Cardiac muscle cell (in vitro differentiated cells and primary cell): ENCODE measurements at regions not wholly inside any gene's neighbourhood (a gene's known extent, or its start where the extent isn't known, plus 50 kb on each side); places are given as distances from the start of the nearest gene placed in this dataset.

Source experiments
- DNase-seq, 2 donors: peaks; one replicate each; pipeline versions ENCODE4 v3.0.0 to v3.0.0-alpha.2; 2010 to 2017; ENCODE audit warnings: low read depth in 1 of 2, low spot score in 1 of 2
- H3K27ac ChIP-seq: fragments of 200-600 bp; sonication (generic); 2 replicates; pipeline ENCODE4 v1.5.1; 2016
- H3K27me3 ChIP-seq: fragments of 200-600 bp; sonication (generic); 2 replicates; pipeline ENCODE4 v1.6.0; 2016; ENCODE audit warnings: control low read depth
- H3K36me3 ChIP-seq: fragments of 200-600 bp; sonication (generic); 2 replicates; pipeline ENCODE4 v1.5.1; 2016; ENCODE audit warnings: control low read depth
- H3K4me1 ChIP-seq: fragments of 200-600 bp; sonication (generic); 2 replicates; pipeline ENCODE4 v1.8.1; 2017; ENCODE audit warnings: low read depth, mild to moderate bottlenecking, mixed run types
- H3K4me3 ChIP-seq: fragments of 200-600 bp; sonication (generic); 2 replicates; pipeline ENCODE4 v1.5.1; 2016; ENCODE audit warnings: mild to moderate bottlenecking
- H3K9me3 ChIP-seq: fragments of 200-600 bp; sonication (generic); 2 replicates; pipeline ENCODE4 v1.5.1; 2017; ENCODE audit warnings: low read depth, mild to moderate bottlenecking, control low read depth
- TF ChIP-seq, protein P1 (sequence below): IDR thresholded peaks from 2 replicates; pipeline ENCODE4 v1.5.1; 2012; ENCODE audit warnings: low read depth, mild to moderate bottlenecking, low read length

DNA sequence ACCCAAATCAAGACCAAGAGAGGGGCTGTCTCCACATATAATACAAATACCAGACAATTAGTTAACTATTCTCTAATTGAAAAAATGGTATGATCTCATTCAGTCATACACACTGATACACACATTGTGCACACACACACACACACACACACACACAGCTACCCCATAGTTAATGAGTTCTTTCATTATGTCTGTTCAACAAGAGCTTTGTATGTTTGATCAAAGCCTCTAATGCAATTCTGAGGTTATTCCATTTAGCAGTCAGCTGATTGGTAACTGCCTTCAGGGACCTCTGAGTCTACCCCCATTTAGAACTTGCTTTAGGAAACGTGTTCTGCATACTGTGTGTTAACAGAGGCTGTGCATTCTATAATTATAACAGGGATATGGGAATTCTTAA is 741.4 kb upstream of the LRRTM4 start:
- Histone ChIP-seq H3K9me3 (no peaks in the 10 kb centered on the region), H3K4me3 (no peak overlapping the region), H3K27me3 (no peaks in the 10 kb centered on the region), H3K4me1 (no peaks in the 10 kb centered on the region), H3K27ac (no peak overlapping the region), H3K36me3 (no peaks in the 10 kb centered on the region)
- DNase-seq = no peak
- TF ChIP-seq, protein P1, sequence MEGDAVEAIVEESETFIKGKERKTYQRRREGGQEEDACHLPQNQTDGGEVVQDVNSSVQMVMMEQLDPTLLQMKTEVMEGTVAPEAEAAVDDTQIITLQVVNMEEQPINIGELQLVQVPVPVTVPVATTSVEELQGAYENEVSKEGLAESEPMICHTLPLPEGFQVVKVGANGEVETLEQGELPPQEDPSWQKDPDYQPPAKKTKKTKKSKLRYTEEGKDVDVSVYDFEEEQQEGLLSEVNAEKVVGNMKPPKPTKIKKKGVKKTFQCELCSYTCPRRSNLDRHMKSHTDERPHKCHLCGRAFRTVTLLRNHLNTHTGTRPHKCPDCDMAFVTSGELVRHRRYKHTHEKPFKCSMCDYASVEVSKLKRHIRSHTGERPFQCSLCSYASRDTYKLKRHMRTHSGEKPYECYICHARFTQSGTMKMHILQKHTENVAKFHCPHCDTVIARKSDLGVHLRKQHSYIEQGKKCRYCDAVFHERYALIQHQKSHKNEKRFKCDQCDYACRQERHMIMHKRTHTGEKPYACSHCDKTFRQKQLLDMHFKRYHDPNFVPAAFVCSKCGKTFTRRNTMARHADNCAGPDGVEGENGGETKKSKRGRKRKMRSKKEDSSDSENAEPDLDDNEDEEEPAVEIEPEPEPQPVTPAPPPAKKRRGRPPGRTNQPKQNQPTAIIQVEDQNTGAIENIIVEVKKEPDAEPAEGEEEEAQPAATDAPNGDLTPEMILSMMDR = no peak

DNA sequence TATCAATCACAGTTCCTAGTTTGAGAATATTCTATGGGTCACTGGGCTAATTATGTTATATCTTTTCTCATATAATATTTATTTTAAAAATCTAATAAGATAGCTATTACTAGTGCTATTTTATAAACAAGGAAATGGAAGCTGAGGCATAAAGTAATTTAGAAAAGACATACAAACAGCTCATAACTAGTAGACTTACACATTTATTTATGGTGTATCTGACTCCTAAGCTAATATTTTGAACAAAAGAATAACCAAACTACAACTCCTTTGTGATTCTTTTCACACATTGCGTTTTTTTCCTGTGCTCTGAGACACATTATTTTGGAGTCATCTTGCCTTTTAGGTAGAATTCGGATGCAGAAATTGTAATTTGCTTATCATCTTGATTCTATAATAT is 742.0 kb upstream of the LRRTM4 start:
- Histone ChIP-seq H3K36me3 (no peaks in the 10 kb centered on the region), H3K4me1 (no peaks in the 10 kb centered on the region), H3K4me3 (no peak overlapping the region), H3K27me3 (no peaks in the 10 kb centered on the region), H3K27ac (no peak overlapping the region), H3K9me3 (no peaks in the 10 kb centered on the region)
- no peak for DNase-seq
- TF ChIP-seq, protein P1 = no peak

DNA sequence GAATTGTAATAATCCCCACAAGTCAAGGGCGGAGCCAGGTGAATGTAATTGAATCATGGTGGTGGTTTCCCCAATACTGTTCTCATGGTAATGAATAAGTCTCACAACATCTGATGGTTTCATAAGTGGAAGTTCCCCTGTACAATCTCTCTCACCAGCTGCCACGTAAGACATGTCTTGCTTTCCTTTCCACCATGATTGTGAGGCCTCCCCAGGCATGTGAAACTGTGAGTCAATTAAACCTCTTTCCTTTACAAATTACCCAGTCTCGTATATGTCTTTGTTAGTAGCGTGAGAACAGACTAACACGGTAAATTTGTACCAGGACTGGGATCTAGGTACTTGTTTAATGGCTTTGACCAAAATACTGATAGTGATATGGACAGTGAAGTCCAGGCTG is 744.3 kb upstream of the REG3G start:
- Histone ChIP-seq H3K9me3 (no peaks in the 10 kb centered on the region), H3K4me3 (no peak overlapping the region), H3K27ac (no peak overlapping the region), H3K4me1 (peaks cover 2% of the 10 kb centered on the region), H3K27me3 (no peaks in the 10 kb centered on the region), H3K36me3 (no peaks in the 10 kb centered on the region)
- TF ChIP-seq, protein P1 = no peak
- DNase-seq = no peak

DNA sequence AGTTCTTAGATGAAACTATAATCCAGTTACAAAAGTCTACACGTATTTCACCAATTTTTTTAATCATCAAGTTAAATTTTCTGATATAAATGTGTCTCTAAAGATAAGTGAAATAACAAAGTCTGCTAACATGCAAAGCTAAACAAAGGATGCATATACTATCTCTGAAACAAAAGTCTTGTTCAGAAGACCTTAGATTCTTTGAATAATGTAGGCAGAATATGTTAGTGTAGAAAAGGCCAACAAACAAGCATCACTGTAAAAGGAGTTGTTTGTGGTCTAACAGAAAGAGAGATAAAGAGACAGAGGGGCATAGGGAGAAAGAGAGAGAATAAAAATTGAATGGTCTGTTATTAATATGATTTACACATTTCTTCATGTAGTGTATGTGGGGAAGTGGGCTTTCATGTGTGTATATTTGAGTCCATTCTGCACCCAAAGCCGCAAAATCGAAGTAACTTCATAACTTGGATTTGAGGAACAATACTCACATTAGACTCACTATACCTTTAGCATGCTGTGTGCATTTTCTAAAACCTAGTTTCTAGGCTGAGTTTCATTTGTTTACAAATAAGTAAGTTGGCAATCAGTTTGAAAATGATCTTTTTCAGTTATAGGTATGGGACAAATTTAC is 734.8 kb upstream of the REG3G start:
- peaks cover 5% of the 10 kb centered on the region for H3K4me1 ChIP-seq
- H3K36me3 ChIP-seq = no peaks in the 10 kb centered on the region
- no peaks in the 10 kb centered on the region for H3K9me3 ChIP-seq
- no peak overlapping the region for H3K4me3 ChIP-seq
- H3K27ac ChIP-seq = no peak overlapping the region
- DNase-seq = no peak
- TF ChIP-seq, protein P1 = no peak
- no peaks in the 10 kb centered on the region for H3K27me3 ChIP-seq

DNA sequence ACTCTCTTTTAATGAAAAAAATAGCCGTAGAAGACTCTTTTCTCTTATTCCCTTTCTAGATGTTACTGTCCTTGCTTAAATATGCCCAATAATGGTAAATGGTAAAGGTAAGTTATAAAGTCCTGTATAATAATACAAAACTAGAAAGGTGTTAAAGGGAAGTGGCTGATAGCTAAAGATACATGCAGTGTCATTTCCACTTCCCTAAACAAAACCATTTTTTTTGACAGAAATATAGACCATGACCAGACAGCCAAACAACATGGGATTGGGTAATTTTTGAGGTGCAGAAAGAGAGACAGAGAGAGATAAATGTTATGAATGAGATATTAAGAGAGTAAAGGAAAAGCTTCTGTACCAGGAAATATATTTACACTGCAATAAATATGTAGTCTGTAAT is 731.7 kb upstream of the REG3G start:
- Histone ChIP-seq H3K9me3 (no peaks in the 10 kb centered on the region), H3K27ac (no peak overlapping the region), H3K4me1 (peaks cover 5% of the 10 kb centered on the region), H3K36me3 (no peaks in the 10 kb centered on the region), H3K4me3 (no peak overlapping the region), H3K27me3 (no peaks in the 10 kb centered on the region)
- TF ChIP-seq, protein P1 = no peak
- no peak for DNase-seq
